CMK (cell line): ENCODE measurements at regions not wholly inside any gene's neighbourhood (a gene's known extent, or its start where the extent isn't known, plus 50 kb on each side); places are given as distances from the start of the nearest gene placed in this dataset.
"Not testable (repeated sequence)": the region's sequence is repeated elsewhere in the genome, so short reads cannot be mapped to it uniquely, and the experiment has no call there.

Experiments
- DNase-seq: peaks from one replicate; pipeline ENCODE4 v3.0.0-alpha.2; 2010; ENCODE audit warnings: low read depth

DNA sequence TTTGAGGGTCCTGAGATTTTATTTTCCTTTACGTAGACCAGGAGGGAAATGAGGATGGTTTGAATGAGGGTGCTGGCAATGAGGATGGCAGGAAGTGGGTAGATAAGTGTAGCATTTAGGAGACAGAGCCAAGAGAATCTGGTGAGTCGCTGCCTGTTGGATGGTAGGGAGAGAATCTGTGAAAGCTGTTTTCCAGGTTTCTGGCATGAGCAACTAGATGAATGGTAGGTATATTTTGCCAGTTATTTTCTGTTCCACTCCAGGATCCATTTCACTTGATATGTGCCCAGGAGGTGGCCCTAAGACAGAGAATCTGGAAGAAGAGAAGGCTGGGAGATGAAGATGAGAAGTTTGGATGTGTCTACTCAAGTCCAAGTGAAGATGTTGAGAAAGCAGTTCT lies 63.3 kb upstream of the VIPR2 start:
- no peak for DNase-seq

DNA sequence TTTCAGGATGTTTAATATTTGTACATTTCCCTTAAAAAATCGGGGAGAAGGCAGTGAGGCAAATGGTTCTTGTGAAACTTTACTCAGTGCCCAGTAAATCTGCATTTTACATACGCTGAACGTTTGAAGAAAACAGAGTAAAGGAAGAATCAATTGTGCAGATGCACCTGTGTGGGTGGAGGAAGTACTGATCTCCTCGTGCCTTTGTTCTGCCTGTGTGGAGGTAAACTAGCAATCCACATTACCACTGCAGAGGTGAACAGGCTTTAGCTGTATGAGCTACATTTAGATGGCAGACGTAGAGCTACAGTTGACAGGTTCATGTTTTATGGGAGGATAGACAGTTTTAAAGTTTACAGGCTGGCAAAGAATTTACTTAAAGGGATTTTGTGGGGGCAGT lies 62.7 kb upstream of the VIPR2 start:
- no peak for DNase-seq

DNA sequence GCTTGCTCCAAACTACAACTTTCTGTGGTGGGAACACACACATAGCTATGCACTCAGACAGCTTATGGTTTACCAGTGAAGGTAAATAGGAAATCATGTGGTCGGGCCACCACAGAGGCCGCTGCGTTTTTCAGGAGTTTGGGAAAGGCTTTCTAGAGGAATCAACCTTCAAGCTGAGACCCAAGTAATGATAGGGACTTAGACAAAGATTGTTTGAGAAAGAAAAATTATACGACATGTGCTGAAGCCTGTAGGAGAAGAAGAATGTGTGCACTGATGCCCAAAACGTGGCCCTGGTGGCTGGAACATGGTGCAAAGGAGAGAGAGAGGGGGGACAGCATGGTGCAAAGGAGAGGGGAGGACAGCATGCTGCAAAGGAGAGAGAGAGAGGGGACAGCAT lies 61.2 kb upstream of the VIPR2 start:
- no peak for DNase-seq

DNA sequence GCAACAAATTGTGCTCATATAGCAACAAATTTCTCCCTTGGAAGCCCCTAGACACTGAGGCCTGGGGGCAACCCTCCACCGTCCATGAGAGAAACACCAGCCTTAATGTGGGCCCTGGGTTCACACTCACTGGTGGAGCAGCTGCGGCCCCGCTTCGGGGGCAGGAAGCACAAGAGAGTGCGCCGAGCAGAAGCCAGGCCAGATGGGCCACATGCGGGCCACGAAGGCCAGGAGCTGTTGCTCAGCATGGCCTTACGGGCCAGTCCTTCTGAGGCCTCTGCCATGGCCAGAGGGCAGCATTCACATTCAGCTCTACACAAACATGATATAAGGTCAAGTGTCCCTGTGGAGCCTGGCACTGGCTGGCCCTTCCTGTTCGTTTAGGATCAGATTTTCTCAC lies 60.0 kb upstream of the VIPR2 start:
- DNase-seq: no peak

DNA sequence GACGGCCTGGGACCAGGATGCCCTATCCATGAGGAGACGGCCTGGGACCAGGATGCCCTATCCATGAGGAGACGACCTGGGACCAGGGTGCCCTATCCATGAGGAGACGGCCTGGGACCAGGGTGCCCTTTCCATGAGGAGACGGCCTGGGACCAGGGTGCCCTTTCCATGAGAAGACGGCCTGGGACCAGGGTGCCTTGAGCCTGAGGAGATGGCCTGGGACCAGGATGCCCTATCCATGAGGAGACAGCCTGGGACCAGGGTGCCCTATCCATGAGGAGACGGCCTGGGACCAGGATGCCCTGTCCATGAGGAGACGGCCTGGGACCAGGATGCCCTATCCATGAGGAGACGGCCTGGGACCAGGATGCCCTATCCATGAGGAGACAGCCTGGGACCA lies 58.6 kb upstream of the VIPR2 start:
- not testable (repeated sequence) for DNase-seq

DNA sequence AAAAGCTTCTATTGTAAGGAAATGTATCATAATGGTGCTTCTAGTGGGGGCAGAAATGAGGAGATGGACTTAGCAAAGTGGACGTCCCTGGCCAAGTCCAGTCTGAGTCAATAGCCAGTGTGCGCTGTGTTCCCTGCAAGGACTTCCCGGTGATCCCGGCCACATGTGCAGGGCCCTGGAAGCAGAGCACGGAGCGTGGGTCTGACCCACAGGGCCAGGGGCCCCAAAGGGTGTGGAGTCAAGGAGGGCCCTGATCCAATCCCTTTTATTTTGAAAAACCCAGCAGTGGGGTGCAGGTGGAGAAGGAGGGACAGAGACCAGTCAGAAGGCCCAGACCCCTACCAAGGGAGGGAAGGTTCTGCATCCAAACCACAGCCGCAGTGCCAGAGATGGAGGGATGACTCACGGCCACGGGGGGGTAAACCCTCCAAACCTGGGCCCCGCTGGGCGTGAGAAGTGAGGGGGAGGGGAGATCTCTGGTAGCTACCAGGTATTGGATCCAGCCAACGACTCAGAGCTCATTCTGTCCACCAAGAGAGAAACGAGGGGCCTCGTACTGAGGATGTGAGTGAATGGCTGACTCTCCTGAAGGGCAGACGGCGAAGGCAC lies 57.2 kb upstream of the VIPR2 start:
- no peak for DNase-seq

DNA sequence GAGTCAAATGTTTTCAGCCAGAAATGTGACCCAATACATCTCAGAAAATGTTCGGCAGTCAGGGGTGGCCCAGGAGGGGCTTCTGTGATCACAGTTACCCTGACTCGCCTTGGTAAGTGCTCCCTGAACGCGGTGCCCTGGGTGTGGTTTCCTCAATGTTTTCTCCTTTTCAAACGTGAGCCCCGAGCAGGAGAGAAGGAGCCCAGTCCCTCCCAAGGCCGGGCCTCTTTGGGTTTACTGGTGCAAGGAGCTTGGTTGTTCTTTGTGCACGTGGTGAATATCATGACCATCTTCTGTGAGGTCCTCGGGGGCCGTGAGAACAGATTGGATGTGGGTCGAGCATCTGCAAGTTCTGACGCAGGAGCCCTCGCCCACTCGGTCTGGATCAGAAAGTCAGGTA lies 55.8 kb upstream of the VIPR2 start:
- no peak for DNase-seq

DNA sequence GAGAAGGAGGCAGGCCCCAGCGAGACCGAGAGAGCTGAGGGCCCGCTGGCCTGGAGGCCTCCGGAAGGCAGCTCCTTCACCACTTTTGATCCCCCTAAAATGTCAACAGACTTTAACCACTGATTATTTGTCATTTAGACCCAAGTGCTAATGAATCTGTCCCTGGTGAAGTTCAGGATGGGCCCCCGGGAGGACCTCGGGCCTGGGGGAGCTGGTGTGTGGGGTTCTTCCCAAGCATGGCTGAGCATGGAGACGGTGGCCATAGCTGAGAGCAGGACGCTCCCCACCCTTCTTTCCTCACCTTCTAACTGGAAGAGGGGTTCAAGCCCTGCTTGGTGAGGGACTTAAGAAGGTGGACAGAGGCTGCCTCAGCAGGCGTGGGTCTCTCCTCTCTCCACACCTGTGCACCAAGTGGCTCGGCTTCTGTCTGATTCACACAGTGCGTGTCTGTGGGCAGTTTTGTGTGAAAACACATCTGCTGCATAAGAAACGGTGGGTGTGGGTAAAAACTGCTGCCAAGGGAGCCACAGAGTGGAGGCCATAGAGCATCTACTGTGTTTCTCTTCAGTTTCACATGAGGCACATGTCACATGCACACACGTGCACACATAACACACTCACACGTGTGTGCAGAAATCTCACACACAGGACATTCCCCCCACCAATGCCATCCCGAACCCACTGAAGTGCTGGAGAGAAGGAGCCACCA lies 53.5 kb upstream of the VIPR2 start:
- DNase-seq: no peak

DNA sequence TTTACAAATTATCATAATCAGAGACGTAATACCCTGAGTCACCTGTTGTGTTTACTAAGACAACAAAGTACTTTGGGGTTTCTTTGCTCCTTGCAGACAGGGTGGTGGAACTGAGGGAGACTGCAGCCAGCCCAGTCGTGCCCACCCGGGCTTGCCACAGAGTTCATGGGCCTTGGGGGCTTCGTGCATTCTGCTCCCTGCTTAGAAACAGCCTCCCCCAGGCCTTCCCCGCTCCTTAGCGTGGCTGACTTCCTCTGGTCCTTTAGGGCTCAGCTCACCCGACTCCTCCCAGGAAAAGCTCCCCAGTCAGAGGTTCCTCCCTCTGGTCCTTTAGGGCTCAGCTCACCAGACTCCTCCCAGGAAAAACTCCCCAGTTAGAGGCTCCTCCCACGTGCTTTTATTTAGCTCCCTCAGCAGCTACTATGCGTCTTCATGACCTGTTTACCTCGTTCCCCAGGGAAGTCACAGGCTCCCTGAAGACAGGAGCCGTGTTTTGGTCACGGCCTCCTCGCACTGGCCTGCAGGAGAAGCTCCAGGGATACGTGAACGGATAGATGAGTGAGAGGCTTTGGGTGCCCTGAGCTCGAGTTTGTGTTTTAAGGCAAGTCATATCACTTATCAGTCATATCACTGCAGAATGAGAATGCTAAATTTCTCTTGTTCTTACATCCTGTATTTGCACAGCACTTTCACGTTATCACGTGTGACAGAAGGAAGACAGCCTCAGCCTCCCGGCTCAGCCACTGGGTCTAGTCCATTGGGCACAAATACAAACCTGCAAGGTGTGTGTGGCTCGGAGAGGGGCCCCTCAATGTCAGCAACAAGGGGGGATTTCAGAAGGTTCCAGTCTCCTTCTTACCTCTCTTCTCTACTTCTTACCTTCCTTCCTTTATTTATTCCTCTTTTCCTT lies 52.7 kb upstream of the VIPR2 start:
- peak; percentile 64 for DNase-seq

DNA sequence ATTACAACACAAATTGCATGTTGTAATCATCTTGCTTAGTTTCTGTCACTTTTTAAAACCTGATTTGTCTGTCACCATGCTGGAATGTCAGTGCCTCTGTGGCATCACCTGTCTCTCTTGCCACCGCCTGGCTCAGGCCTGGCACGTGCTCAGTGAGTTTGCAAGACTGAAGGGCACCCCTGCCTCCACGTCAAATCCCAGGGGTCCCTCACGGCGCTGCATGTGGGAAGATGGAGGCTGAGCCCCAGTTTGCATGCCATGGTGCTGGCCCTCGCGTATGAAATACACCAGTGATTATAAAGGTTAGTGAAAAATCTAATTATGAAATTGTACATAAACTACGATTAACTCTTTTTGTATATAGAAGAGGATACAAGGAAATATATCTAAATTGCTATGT lies 51.9 kb upstream of the VIPR2 start:
- DNase-seq: no peak

DNA sequence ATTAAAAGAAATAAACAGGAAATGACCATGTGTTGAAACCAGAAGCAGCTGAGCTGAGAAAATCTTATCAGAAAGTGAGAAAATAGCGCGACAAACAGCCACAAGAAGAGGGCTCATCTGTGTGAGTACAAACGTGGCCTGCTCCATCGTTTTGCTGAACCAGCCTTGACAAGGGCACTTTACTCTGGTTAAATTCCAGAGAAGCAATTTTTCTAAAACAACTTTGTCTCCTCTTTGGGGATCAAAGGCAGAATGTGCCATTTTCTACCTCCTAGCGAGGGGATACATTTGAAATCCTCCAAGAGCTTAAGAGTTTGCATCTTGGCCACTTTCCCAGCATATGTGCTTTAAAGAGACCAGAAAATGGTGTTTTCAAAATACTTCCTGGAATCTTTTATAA lies 51.3 kb upstream of the VIPR2 start:
- DNase-seq: no peak
